Stimulated activated CD4-positive, alpha-beta T cell treated with anti-CD3 and anti-CD28 coated beads, Interleukin-12 subunit alpha, Interleukin-12 subunit beta, amount 100 ng/mL, for 24 hours (primary cell): ENCODE measurements at regions not wholly inside any gene's neighbourhood (a gene's known extent, or its start where the extent isn't known, plus 50 kb on each side); places are given as distances from the start of the nearest gene placed in this dataset.

Experiments used
- DNase-seq, 2 experiments: peaks; one replicate each; pipeline ENCODE4 v3.0.0-alpha.2; 2020; ENCODE audit warnings: low read depth in 2 of 2

- no peak for DNase-seq
These were observed 111.8 kb upstream of the RGMA start for GRCh38 chr15:93200837-93201226.

GRCh38 chr15:93200081-93200836, 111.2 kb upstream of the RGMA start:
- DNase-seq = no peak

GRCh38 chr15:93196135-93196670, 107.2 kb upstream of the RGMA start:
- no peak for DNase-seq

- no peak for DNase-seq
These were observed 106.1 kb upstream of the RGMA start for GRCh38 chr15:93195109-93195508.

GRCh38 chr15:93190238-93190637, 101.2 kb upstream of the RGMA start:
- no peak for DNase-seq

GRCh38 chr15:93189561-93189960, 100.5 kb upstream of the RGMA start:
- no peak for DNase-seq

GRCh38 chr15:93188236-93188635, 99.2 kb upstream of the RGMA start:
- DNase-seq = no peak

GRCh38 chr15:93185796-93186195, 96.8 kb upstream of the RGMA start:
- no peak for DNase-seq

GRCh38 chr15:93182703-93183205, 93.7 kb upstream of the RGMA start:
- no peak for DNase-seq

- no peak for DNase-seq
These were observed 91.6 kb upstream of the RGMA start for GRCh38 chr15:93180656-93181055.

- DNase-seq = no peak
These were observed 91.1 kb upstream of the RGMA start for GRCh38 chr15:93180128-93180527.

- DNase-seq = no peak
These were observed 90.7 kb upstream of the RGMA start for GRCh38 chr15:93179700-93180102.

GRCh38 chr15:93179072-93179471, 90.1 kb upstream of the RGMA start:
- no peak for DNase-seq

GRCh38 chr15:93178371-93178770, 89.4 kb upstream of the RGMA start:
- DNase-seq = no peak

GRCh38 chr15:93176065-93176464, 87.1 kb upstream of the RGMA start:
- DNase-seq = no peak

- DNase-seq = no peak
These were observed 85.8 kb upstream of the RGMA start for GRCh38 chr15:93174836-93175235.

GRCh38 chr15:93173369-93173768, 84.4 kb upstream of the RGMA start:
- no peak for DNase-seq

GRCh38 chr15:93171476-93171875, 82.5 kb upstream of the RGMA start:
- no peak for DNase-seq

- no peak for DNase-seq
These were observed 81.3 kb upstream of the RGMA start for GRCh38 chr15:93170329-93170728.

GRCh38 chr15:93168910-93169309, 79.9 kb upstream of the RGMA start:
- DNase-seq = no peak

GRCh38 chr15:93167291-93167690, 78.3 kb upstream of the RGMA start:
- DNase-seq = no peak

- DNase-seq = no peak
These were observed 77.7 kb upstream of the RGMA start for GRCh38 chr15:93166675-93167074.

- no peak for DNase-seq
These were observed 76.9 kb upstream of the RGMA start for GRCh38 chr15:93165734-93166470.
